ENCODE measurements at regions not wholly inside any gene's neighbourhood (a gene's known extent, or its start where the extent isn't known, plus 50 kb on each side); places are given as distances from the start of the nearest gene placed in this dataset.

- DNase-seq: no peak
Measured at GRCh38 chr2:221205103-221205673, 366.9 kb downstream of the EPHA4 start.

GRCh38 chr2:221210686-221211085, 361.4 kb downstream of the EPHA4 start:
- DNase-seq: no peak

DNA sequence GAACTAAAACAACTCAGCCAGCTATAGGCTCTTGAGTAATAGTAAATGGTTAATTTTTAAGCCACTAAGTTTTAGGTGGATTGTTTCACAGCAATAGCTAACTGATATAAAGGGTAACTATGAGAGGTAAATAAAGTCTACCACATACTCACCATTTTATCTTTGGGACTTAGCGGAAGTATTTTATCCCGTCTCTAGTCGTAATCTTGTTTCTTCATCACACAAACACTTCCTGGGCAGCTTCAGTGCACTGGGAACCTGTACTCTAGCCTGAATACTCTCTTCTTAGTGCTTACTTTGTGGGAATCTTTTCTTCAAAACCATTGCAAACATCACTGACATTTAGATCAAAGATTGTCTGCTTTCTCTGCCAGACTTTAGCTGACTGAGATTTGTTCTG, 360.5 kb downstream of the EPHA4 start:
- no peak for DNase-seq

- DNase-seq: no peak
Measured at GRCh38 chr2:221212105-221212504, 360.0 kb downstream of the EPHA4 start.

GRCh38 chr2:221215487-221215886, 356.6 kb downstream of the EPHA4 start:
- DNase-seq: no peak

- no peak for DNase-seq
Measured at GRCh38 chr2:221216636-221217035, 355.5 kb downstream of the EPHA4 start.

- DNase-seq: no peak
Measured at GRCh38 chr2:221225752-221226151, 346.4 kb downstream of the EPHA4 start.

- DNase-seq: no peak
Measured at GRCh38 chr2:221228214-221228769, 343.8 kb downstream of the EPHA4 start.

- DNase-seq: no peak
Measured at GRCh38 chr2:221229099-221229498, 343.0 kb downstream of the EPHA4 start.

- DNase-seq: no peak
Measured at GRCh38 chr2:221231511-221231910, 340.6 kb downstream of the EPHA4 start.

DNA sequence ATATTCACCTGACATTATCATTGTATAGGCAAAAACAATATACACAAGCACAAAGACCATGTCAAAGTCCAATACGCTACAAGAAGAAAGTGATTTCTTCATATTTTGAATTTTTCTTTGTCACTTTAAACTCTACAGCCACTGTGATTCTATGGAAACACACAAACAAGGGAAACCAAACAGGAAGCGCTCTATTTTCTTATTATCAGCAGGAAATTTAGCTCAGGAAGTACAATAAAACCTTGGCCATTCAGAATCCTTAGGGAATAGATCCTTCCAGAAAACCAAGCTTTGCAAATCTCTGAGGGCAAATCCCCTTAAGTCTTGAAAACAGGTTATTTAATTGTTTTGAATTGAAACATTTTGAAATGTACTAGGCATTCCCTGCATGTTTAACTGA, 336.2 kb downstream of the EPHA4 start:
- DNase-seq: no peak

DNA sequence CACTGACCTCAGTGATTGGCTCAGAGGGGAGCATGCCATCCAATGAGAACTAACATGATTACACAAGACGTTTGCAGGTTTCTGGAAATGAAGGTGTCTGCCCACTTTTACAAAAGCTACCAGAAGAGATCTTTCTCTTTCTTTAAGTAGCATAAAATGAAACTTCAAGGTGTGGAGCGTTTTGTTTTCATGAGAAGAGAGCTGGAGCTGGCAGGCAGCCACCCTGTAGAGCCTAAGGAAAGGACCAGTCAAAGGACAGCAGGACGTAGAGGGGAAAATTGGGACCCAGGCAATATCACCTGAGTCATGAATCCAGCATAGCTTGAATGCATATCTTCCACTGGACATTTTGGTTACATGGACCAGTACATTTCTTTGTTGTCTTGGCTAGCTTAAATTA, 331.0 kb downstream of the EPHA4 start:
- DNase-seq: no peak

DNA sequence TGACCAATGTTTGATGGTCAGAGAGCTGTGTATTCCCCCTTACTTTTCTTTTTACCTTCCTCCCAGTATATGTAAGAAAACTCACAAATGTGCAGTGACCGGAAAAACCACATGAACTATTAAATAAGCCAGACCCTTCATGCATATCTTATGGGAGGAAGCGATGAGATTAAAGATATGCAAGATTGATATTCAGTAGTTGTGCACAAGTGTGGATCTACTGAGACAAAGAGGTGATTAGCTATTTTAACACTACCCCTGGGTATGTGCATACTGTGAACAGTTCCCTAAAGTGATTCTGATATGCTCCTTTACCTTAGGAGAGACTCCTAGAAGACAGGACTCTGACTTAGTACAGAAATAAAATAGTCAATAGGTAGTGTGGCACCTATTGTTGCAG, 328.3 kb downstream of the EPHA4 start:
- DNase-seq: no peak

DNA sequence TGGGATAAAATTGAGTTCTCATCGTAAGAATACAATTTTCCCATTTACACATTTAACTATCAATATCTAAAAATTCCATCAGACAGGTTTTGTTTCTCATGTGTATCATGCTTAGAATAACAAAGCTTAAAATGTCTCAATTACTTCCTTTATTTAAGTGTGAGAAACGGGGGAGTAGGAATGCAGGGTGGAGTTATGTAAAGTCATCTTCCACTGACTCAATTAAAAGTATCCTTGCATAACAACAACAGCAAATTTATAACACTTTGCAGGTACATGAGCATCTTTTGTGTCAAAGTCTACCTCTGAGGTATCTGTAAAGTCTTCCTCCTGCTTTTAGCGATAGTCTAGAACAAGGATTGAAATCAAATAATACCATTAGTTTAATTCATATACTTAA, 327.1 kb downstream of the EPHA4 start:
- DNase-seq: no peak

- DNase-seq: no peak
Measured at GRCh38 chr2:221245772-221246171, 326.3 kb downstream of the EPHA4 start.

- no peak for DNase-seq
Measured at GRCh38 chr2:221254299-221254698, 317.8 kb downstream of the EPHA4 start.

- DNase-seq: no peak
Measured at GRCh38 chr2:221255862-221256261, 316.2 kb downstream of the EPHA4 start.

DNA sequence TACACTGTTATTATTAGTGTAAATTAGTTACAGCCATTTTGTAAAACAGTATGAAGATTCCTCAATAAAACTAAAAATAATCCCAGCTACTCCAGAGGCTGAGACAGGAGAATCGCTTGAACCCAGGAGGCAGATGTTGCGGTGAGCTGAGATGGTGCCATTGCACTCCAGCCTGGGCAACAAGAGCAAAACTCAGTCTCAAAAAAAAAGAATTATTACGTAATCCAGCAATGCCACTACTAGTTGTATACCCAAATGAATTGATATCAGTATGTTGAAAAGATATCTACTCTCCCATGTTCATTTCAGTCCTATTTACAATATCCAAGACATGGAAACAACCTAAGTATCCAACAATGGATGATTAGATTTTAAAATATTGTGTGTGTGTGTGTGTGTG, 313.6 kb downstream of the EPHA4 start:
- DNase-seq: no peak

- DNase-seq: no peak
Measured at GRCh38 chr2:221262651-221263050, 309.5 kb downstream of the EPHA4 start.

GRCh38 chr2:221263573-221263972, 308.5 kb downstream of the EPHA4 start:
- no peak for DNase-seq

- no peak for DNase-seq
Measured at GRCh38 chr2:221264318-221264717, 307.8 kb downstream of the EPHA4 start.

DNA sequence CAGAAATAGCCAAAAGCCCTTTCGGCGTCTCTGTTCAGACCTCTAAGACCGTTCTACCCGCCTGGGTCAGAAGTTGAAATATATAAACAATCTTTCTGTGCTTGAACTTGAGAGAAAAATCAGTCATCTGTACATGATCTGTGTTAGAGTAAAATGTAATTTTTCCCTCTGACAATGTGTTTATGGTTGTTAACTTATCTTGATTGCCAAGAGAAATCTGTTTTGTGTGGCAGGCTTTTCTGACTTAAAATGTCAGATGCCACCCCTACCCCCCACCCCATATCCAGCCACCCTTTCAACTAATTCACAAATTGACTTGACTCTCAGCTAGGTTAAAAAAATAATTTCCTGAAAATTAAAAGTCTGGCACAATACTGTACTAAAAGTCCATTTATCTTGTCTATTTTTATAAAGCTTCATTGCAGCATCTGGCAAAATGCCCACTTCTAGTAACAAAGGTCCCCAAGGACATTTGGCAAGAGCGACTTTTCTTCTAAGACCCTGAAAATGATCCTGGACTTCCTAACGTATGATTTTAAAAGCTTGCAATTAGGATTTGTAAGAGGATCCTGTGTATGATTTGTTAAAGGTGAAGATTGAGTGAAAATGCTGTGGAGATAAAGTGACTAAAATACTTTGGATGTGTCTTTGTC, 304.2 kb downstream of the EPHA4 start:
- no peak for DNase-seq

DNA sequence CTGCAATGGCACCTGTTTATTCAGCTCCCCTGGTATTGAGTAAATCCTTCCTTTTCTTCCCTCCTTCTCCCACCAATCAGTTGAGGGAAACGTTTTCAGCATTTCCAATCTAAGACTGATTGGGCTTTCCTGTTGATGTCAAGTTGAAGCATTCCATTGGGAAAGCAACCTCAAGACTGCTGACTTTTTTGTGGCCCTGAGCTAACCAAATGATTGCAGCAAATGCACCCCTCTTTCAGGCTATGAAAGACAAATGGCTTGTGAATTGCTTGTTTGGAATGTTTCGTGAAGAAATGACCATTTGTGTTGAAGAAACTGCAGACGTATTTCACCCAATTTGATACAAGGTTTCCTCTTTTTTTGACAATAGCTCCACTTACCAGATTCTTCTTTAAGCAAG, 303.5 kb downstream of the EPHA4 start:
- no peak for DNase-seq

- DNase-seq: no peak
Measured at GRCh38 chr2:221270806-221271205, 301.3 kb downstream of the EPHA4 start.

GRCh38 chr2:221272729-221273128, 299.4 kb downstream of the EPHA4 start:
- no peak for DNase-seq
